ENCODE measurements at regions not wholly inside any gene's neighbourhood (a gene's known extent, or its start where the extent isn't known, plus 50 kb on each side); places are given as distances from the start of the nearest gene placed in this dataset.

GRCh38 chr13:74839656-74840055 is 642.3 kb downstream of the TBC1D4 start:
- TF ChIP-seq POLR2AphosphoS5 (IDR thresholded peaks at IDR 0.05; ENCODE audit: low read depth, low read length), result no peak
- TF ChIP-seq POLR2A (IDR thresholded peaks at IDR 0.05; ENCODE audit: control extremely low read depth in 1 of 2, low read depth in 2 of 2, low read length in 2 of 2), result no peak
- TF ChIP-seq CTCF (IDR thresholded peaks at IDR 0.05; ENCODE audit: control extremely low read depth in 1 of 3, insufficient read depth in 1 of 3, low read depth in 1 of 3, low read length in 3 of 3), result no peak
- TF ChIP-seq CHD1 (IDR thresholded peaks at IDR 0.05; ENCODE audit: low read depth, low read length), result no peak
- TF ChIP-seq EZH2 (IDR thresholded peaks at IDR 0.05; ENCODE audit: low read depth, low read length, severe bottlenecking), result no peak
- no peak for TF ChIP-seq SUZ12 (IDR thresholded peaks at IDR 0.05; ENCODE audit: low read length)
- no peak for TF ChIP-seq EP300 (IDR thresholded peaks at IDR 0.05; ENCODE audit: borderline replicate concordance in 1 of 2, low read depth in 2 of 2, low read length in 2 of 2)
- no peak for TF ChIP-seq SRF (IDR thresholded peaks at IDR 0.05; ENCODE audit: low read depth, low read length)
- no peak for TF ChIP-seq SIN3A (conservative IDR thresholded peaks at IDR 0.05 in 1 of 2, IDR thresholded peaks at IDR 0.05 in 1 of 2; ENCODE audit: low read depth in 1 of 2, low read length in 2 of 2)
- TF ChIP-seq RXRA (IDR thresholded peaks at IDR 0.05; ENCODE audit: insufficient read depth, low read depth, low read length), result no peak
- no peak for TF ChIP-seq TAF1 (IDR thresholded peaks at IDR 0.05; ENCODE audit: low read depth, low read length)
- no peak for TF ChIP-seq KDM1A (IDR thresholded peaks at IDR 0.05; ENCODE audit: borderline replicate concordance, low read length)
- TF ChIP-seq, protein P1, sequence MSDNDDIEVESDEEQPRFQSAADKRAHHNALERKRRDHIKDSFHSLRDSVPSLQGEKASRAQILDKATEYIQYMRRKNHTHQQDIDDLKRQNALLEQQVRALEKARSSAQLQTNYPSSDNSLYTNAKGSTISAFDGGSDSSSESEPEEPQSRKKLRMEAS (IDR thresholded peaks at IDR 0.05), result no peak
- TF ChIP-seq USF2 (IDR thresholded peaks at IDR 0.05; ENCODE audit: low read length), result no peak
